Smooth muscle cell (in vitro differentiated cells): ENCODE measurements at regions not wholly inside any gene's neighbourhood (a gene's known extent, or its start where the extent isn't known, plus 50 kb on each side); places are given as distances from the start of the nearest gene placed in this dataset.

Experiments used
- DNase-seq: peaks from one replicate; lab custom pipeline; 2025; ENCODE audit not compliant: unreplicated experiment; lab: John Stamatoyannopoulos, UW
- H2AFZ ChIP-seq: fragments of 200-600 bp; sonication (generic); 2 replicates; pipeline ENCODE4 v1.6.0; 2016; ENCODE audit warnings: antibody characterized with exemption, low read depth, mild to moderate bottlenecking
- H3F3A ChIP-seq: fragments of 200-600 bp; sonication (generic); 2 replicates; pipeline ENCODE4 v1.6.0; 2017; ENCODE audit warnings: antibody characterized with exemption, low read depth
- H3K27ac ChIP-seq: fragments of 200-600 bp; sonication (generic); 2 replicates; pipeline ENCODE4 v1.5.1; 2016; ENCODE audit warnings: low read depth, mild to moderate bottlenecking
- H3K27me3 ChIP-seq: fragments of 200-600 bp; sonication (generic); 2 replicates; pipeline ENCODE4 v1.6.1; 2016; ENCODE audit warnings: low read depth, mild to moderate bottlenecking
- H3K36me3 ChIP-seq: fragments of 200-600 bp; sonication (generic); 2 replicates; pipeline ENCODE4 v1.5.1; 2016; ENCODE audit warnings: low read depth
- H3K4me1 ChIP-seq: fragments of 200-600 bp; sonication (generic); 2 replicates; pipeline ENCODE4 v1.5.1; 2016; ENCODE audit warnings: low read depth
- H3K4me2 ChIP-seq: fragments of 200-600 bp; sonication (generic); 2 replicates; pipeline ENCODE4 v1.6.0; 2016; ENCODE audit warnings: mild to moderate bottlenecking
- H3K4me3 ChIP-seq: fragments of 200-600 bp; sonication (generic); 2 replicates; pipeline ENCODE4 v1.5.1; 2016; ENCODE audit warnings: mild to moderate bottlenecking
- H3K79me2 ChIP-seq: fragments of 200-600 bp; sonication (generic); 2 replicates; pipeline ENCODE4 v1.6.0; 2016; ENCODE audit warnings: low read depth, mild to moderate bottlenecking
- H3K9ac ChIP-seq: fragments of 200-600 bp; sonication (generic); 2 replicates; pipeline ENCODE4 v1.6.0; 2016; ENCODE audit warnings: low read depth
- H3K9me3 ChIP-seq: fragments of 200-600 bp; sonication (generic); replicated peaks from 2 replicates; pipeline ENCODE4 v1.5.1; 2016; ENCODE audit warnings: low read depth
- H4K20me1 ChIP-seq: fragments of 200-600 bp; sonication (generic); 2 replicates; pipeline ENCODE4 v1.6.0; 2016; ENCODE audit warnings: low read depth
- CTCF ChIP-seq: fragments of 200-600 bp; sonication (generic); IDR thresholded peaks from 2 replicates; pipeline ENCODE4 v1.5.1; 2017; ENCODE audit warnings: borderline replicate concordance, mild to moderate bottlenecking, antibody characterized with exemption; ENCODE audit not compliant: insufficient read depth, poor library complexity, severe bottlenecking
- WGBS: methylation state at CpG from one replicate; pipeline ENCODE4 v1.1.7; 2016; ENCODE audit warnings: low lambda C conversion rate; 5-methylcytosine and 5-hydroxymethylcytosine counted together

- H4K20me1 ChIP-seq, result no peaks in the 10 kb centered on the region
- H3K9me3 ChIP-seq, result no peaks in the 10 kb centered on the region
- peaks cover 29% of the 10 kb centered on the region for H3K4me1 ChIP-seq
- DNase-seq, result no peak
- WGBS, result 96% methylated on average over 19 of the region's 19 CpGs
- no peak for TF ChIP-seq CTCF
- no peak overlapping the region for H3K9ac ChIP-seq
- no peak overlapping the region for H3K27ac ChIP-seq
- no peak overlapping the region for H2AFZ ChIP-seq
- peaks cover 6% of the 10 kb centered on the region for H3K79me2 ChIP-seq
- H3K27me3 ChIP-seq, result no peaks in the 10 kb centered on the region
- H3F3A ChIP-seq, result peaks cover 24% of the 10 kb centered on the region
- H3K4me2 ChIP-seq, result no peak overlapping the region
- no peaks in the 10 kb centered on the region for H3K36me3 ChIP-seq
- H3K4me3 ChIP-seq, result no peak overlapping the region
These were observed 101.1 kb upstream of the COL5A1 start for GRCh38 chr9:134540276-134541096.

GRCh38 chr9:134541097-134541747 lies 100.4 kb upstream of the COL5A1 start:
- H3K27me3 ChIP-seq, result no peaks in the 10 kb centered on the region
- 98% methylated on average over 24 of the region's 24 CpGs for WGBS
- H3K4me3 ChIP-seq, result no peak overlapping the region

GRCh38 chr9:134544388-134545214 lies 97.0 kb upstream of the COL5A1 start:
- Histone ChIP-seq H2AFZ (no peak overlapping the region), H3K27me3 (no peaks in the 10 kb centered on the region), H3K79me2 (peaks cover 12% of the 10 kb centered on the region), H4K20me1 (no peaks in the 10 kb centered on the region), H3K27ac (peak overlapping the region; percentile 98), H3K4me3 (no peak overlapping the region), H3K9me3 (no peaks in the 10 kb centered on the region), H3K36me3 (no peaks in the 10 kb centered on the region), H3K9ac (peak overlapping the region; percentile 89), H3K4me1 (peaks cover 18% of the 10 kb centered on the region), H3F3A (peaks cover 19% of the 10 kb centered on the region), H3K4me2 (peak overlapping the region; percentile 23)
- no peak for TF ChIP-seq CTCF
- DNase-seq, result no peak
- WGBS, result 42% methylated on average over 26 of the region's 26 CpGs

More at GRCh38 chr9:134541097-134541747, 100.4 kb upstream of the COL5A1 start:
- peaks cover 24% of the 10 kb centered on the region for H3K4me1 ChIP-seq
- no peaks in the 10 kb centered on the region for H3K36me3 ChIP-seq
- H3K4me2 ChIP-seq, result no peak overlapping the region
- H3F3A ChIP-seq, result peaks cover 22% of the 10 kb centered on the region
- H2AFZ ChIP-seq, result no peak overlapping the region
- no peaks in the 10 kb centered on the region for H3K9me3 ChIP-seq
- no peak for TF ChIP-seq CTCF
- no peaks in the 10 kb centered on the region for H4K20me1 ChIP-seq
- no peak for DNase-seq
- H3K79me2 ChIP-seq, result peaks cover 6% of the 10 kb centered on the region
- no peak overlapping the region for H3K9ac ChIP-seq
- no peak overlapping the region for H3K27ac ChIP-seq
